ENCODE measurements at regions not wholly inside any gene's neighbourhood (a gene's known extent, or its start where the extent isn't known, plus 50 kb on each side); places are given as distances from the start of the nearest gene placed in this dataset.

GRCh38 chr22:49466878-49467595, 360.6 kb downstream of the BRD1 start (continued):
- no peak for TF ChIP-seq ZFP3 (CRISPR knock-in tag; IDR thresholded peaks at IDR 0.05)
- no peak for TF ChIP-seq GLIS3 (CRISPR knock-in tag; IDR thresholded peaks at IDR 0.05)
- TF ChIP-seq ZFP30 (CRISPR knock-in tag; IDR thresholded peaks at IDR 0.05) = no peak
- TF ChIP-seq TCF4 (CRISPR knock-in tag; IDR thresholded peaks at IDR 0.05; ENCODE audit: borderline replicate concordance) = no peak

- ATAC-seq = no peak
- no peak for TF ChIP-seq TCF4 (CRISPR knock-in tag; IDR thresholded peaks at IDR 0.05; ENCODE audit: borderline replicate concordance)
Measured at GRCh38 chr22:49464037-49464436, 363.6 kb downstream of the BRD1 start.

GRCh38 chr22:49462795-49463194, 364.9 kb downstream of the BRD1 start:
- no peak for ATAC-seq
- TF ChIP-seq RARB (CRISPR knock-in tag; IDR thresholded peaks at IDR 0.05) (no peak), CREB5 (CRISPR knock-in tag; IDR thresholded peaks at IDR 0.05; ENCODE audit: low read depth) (no peak), ZNF70 (CRISPR knock-in tag; IDR thresholded peaks at IDR 0.05) (no peak)

- no peak for ATAC-seq
- TF ChIP-seq ZNF70 (CRISPR knock-in tag; IDR thresholded peaks at IDR 0.05) = no peak
- TF ChIP-seq PATZ1 (CRISPR knock-in tag; IDR thresholded peaks at IDR 0.05; ENCODE audit: borderline replicate concordance) = no peak
- no peak for TF ChIP-seq ZC3H10 (CRISPR knock-in tag; IDR thresholded peaks at IDR 0.05)
- no peak for TF ChIP-seq GLIS3 (CRISPR knock-in tag; IDR thresholded peaks at IDR 0.05)
- no peak for TF ChIP-seq ARNTL (CRISPR knock-in tag; IDR thresholded peaks at IDR 0.05; ENCODE audit: borderline replicate concordance, low read depth)
- no peak for TF ChIP-seq TSHZ2 (CRISPR knock-in tag; IDR thresholded peaks at IDR 0.05)
- no peak for TF ChIP-seq TOX (CRISPR knock-in tag; IDR thresholded peaks at IDR 0.05; ENCODE audit: borderline replicate concordance)
- no peak for TF ChIP-seq CSRNP3 (CRISPR knock-in tag; IDR thresholded peaks at IDR 0.05)
- TF ChIP-seq POU6F1 (CRISPR knock-in tag; IDR thresholded peaks at IDR 0.05; ENCODE audit: borderline replicate concordance, low read depth) = no peak
- TF ChIP-seq SNAI2 (CRISPR knock-in tag; IDR thresholded peaks at IDR 0.05) = no peak
- no peak for TF ChIP-seq ZFP3 (CRISPR knock-in tag; IDR thresholded peaks at IDR 0.05)
- no peak for TF ChIP-seq ISL1 (CRISPR knock-in tag; IDR thresholded peaks at IDR 0.05)
- TF ChIP-seq BACH2 (CRISPR knock-in tag; IDR thresholded peaks at IDR 0.05; ENCODE audit: borderline replicate concordance) = no peak
- TF ChIP-seq ZFP30 (CRISPR knock-in tag; IDR thresholded peaks at IDR 0.05) = no peak
- TF ChIP-seq TCF4 (CRISPR knock-in tag; IDR thresholded peaks at IDR 0.05; ENCODE audit: borderline replicate concordance) = no peak
- no peak for TF ChIP-seq CSDC2 (CRISPR knock-in tag; IDR thresholded peaks at IDR 0.05)
- TF ChIP-seq ESRRG (CRISPR knock-in tag; IDR thresholded peaks at IDR 0.05) = no peak
- TF ChIP-seq ZNF8 (CRISPR knock-in tag; IDR thresholded peaks at IDR 0.05) = no peak
Measured at GRCh38 chr22:49462291-49462690, 365.4 kb downstream of the BRD1 start.

Measured in SK-N-SH treated with all-trans-retinoic acid at 6 μM for 48 hours (cell line).